ENCODE measurements at regions not wholly inside any gene's neighbourhood (a gene's known extent, or its start where the extent isn't known, plus 50 kb on each side); places are given as distances from the start of the nearest gene placed in this dataset.

- BruUV-seq (replicated peaks) = no TSS peak
- CTCF ChIA-PET = no interaction called here
- no peak for DNase-seq
- Mint-ChIP-seq H3K27me3 (ENCODE audit: insufficient read depth, unreplicated experiment) (no peaks in the 10 kb centered on the region), H3K9me3 (ENCODE audit: unreplicated experiment) (no peaks in the 10 kb centered on the region), H3K27ac (ENCODE audit: unreplicated experiment) (no peak overlapping the region), H3K4me1 (ENCODE audit: low read depth, unreplicated experiment) (peaks cover 28% of the 10 kb centered on the region), H3K4me3 (ENCODE audit: unreplicated experiment) (no peak overlapping the region), H3K36me3 (ENCODE audit: insufficient read depth, unreplicated experiment) (no peaks in the 10 kb centered on the region)
- H3K9me3 ChIP-seq = no peaks in the 10 kb centered on the region
- TF ChIP-seq CTCF (IDR thresholded peaks at IDR 0.05; ENCODE audit: insufficient read depth in 1 of 2, low read depth in 1 of 2, low read length in 1 of 2, severe bottlenecking in 1 of 2, unreplicated experiment in 1 of 2) = no peak
- no peak overlapping the region for H3K4me3 ChIP-seq (ENCODE audit: low read depth, low read length)
- no peaks in the 10 kb centered on the region for H3K36me3 ChIP-seq (ENCODE audit: control insufficient read depth, insufficient read depth, low read length)
- intact Hi-C loops (cut with micrococcal nuclease; ENCODE audit: unreplicated experiment) = loop anchor here (10.0 kb wide), 1 partner anchor 118 kb away; no protein-coding TSS in a partner anchor
- H3K27me3 ChIP-seq (replicated peaks; ENCODE audit: control insufficient read depth, insufficient read depth, low read length) = no peaks in the 10 kb centered on the region
- 0 out of 2 replicates have a peak, but pooled peaks cover 5% of the 10 kb centered on the region for H3K4me1 ChIP-seq
- POLR2A ChIA-PET = no interaction called here
Observed at GRCh38 chr18:45562567-45563479, 52.5 kb upstream of the SLC14A2 start.

GRCh38 chr18:45565280-45565970 is 49.9 kb upstream of the SLC14A2 start:
- H3K4me3 Mint-ChIP-seq (ENCODE audit: unreplicated experiment) = no peak overlapping the region
- Histone ChIP-seq H3K9me3 (no peaks in the 10 kb centered on the region), H3K4me3 (ENCODE audit: low read depth, low read length) (no peak overlapping the region), H3K36me3 (ENCODE audit: control insufficient read depth, insufficient read depth, low read length) (no peaks in the 10 kb centered on the region), H3K4me1 (0 out of 2 replicates have a peak, but pooled peaks cover 5% of the 10 kb centered on the region), H3K27me3 (replicated peaks; ENCODE audit: control insufficient read depth, insufficient read depth, low read length) (no peaks in the 10 kb centered on the region)
- CTCF ChIA-PET = no interaction called here
- no peak overlapping the region for H3K27ac Mint-ChIP-seq (ENCODE audit: unreplicated experiment)
- H3K27me3 Mint-ChIP-seq (ENCODE audit: insufficient read depth, unreplicated experiment) = no peaks in the 10 kb centered on the region
- POLR2A ChIA-PET = no interaction called here
- DNase-seq = no peak
- TF ChIP-seq CTCF (IDR thresholded peaks at IDR 0.05; ENCODE audit: insufficient read depth in 1 of 2, low read depth in 1 of 2, low read length in 1 of 2, severe bottlenecking in 1 of 2, unreplicated experiment in 1 of 2) = no peak
- no TSS peak for BruUV-seq (replicated peaks)
- intact Hi-C loops (cut with micrococcal nuclease; ENCODE audit: unreplicated experiment) = loop anchor here (10.0 kb wide), 1 partner anchor 121 kb away; no protein-coding TSS in a partner anchor
- peaks cover 25% of the 10 kb centered on the region for H3K4me1 Mint-ChIP-seq (ENCODE audit: low read depth, unreplicated experiment)
- H3K36me3 Mint-ChIP-seq (ENCODE audit: insufficient read depth, unreplicated experiment) = no peaks in the 10 kb centered on the region
- peaks cover 10% of the 10 kb centered on the region for H3K9me3 Mint-ChIP-seq (ENCODE audit: unreplicated experiment)

Measured in Caco-2 (cell line).